Neural crest cell (in vitro differentiated cells): ENCODE measurements at regions not wholly inside any gene's neighbourhood (a gene's known extent, or its start where the extent isn't known, plus 50 kb on each side); places are given as distances from the start of the nearest gene placed in this dataset.
"Not testable (repeated sequence)": the region's sequence is repeated elsewhere in the genome, so short reads cannot be mapped to it uniquely, and the experiment has no call there.

ENCODE experiments used
- DNase-seq: peaks from one replicate; pipeline ENCODE4 v3.0.0; 2021; ENCODE audit warnings: low read depth, mixed read lengths, low spot score
- H3K27ac Mint-ChIP-seq: one replicate; pipeline ENCODE4 v1.8.0; 2021; ENCODE audit warnings: mild to moderate bottlenecking, mixed read lengths; ENCODE audit not compliant: unreplicated experiment
- H3K27me3 Mint-ChIP-seq: 2 replicates; pipeline ENCODE4 v1.8.0; 2021; ENCODE audit warnings: low read depth, mild to moderate bottlenecking, mixed read lengths
- H3K36me3 Mint-ChIP-seq: 2 replicates; pipeline ENCODE4 v1.8.0; 2021; ENCODE audit warnings: low read depth, mild to moderate bottlenecking, mixed read lengths
- H3K4me1 Mint-ChIP-seq: 2 replicates; pipeline ENCODE4 v1.8.0; 2021; ENCODE audit warnings: mixed read lengths
- H3K4me3 Mint-ChIP-seq: one replicate; pipeline ENCODE4 v1.8.0; 2021; ENCODE audit warnings: mild to moderate bottlenecking, mixed read lengths
- H3K9me3 Mint-ChIP-seq: 2 replicates; pipeline ENCODE4 v1.8.0; 2021; ENCODE audit warnings: mixed read lengths
- CTCF ChIP-seq: fragments of 200-600 bp; sonication (generic); conservative IDR thresholded peaks from 2 replicates; pipeline ENCODE4 v1.5.0; 2021; ENCODE audit warnings: antibody characterized with exemption, mild to moderate bottlenecking

- Mint-ChIP-seq H3K27ac (no peak overlapping the region), H3K27me3 (no peaks in the 10 kb centered on the region), H3K9me3 (peaks cover 39% of the 10 kb centered on the region), H3K36me3 (peaks cover 47% of the 10 kb centered on the region), H3K4me1 (no peaks in the 10 kb centered on the region), H3K4me3 (no peak overlapping the region)
- DNase-seq, result no peak
- no peak for TF ChIP-seq CTCF
Measured at GRCh38 chr15:95698951-95699350, 631.5 kb upstream of the NR2F2 start.

GRCh38 chr15:95699578-95699977 lies 630.9 kb upstream of the NR2F2 start:
- no peak for TF ChIP-seq CTCF
- Mint-ChIP-seq H3K4me3 (no peak overlapping the region), H3K36me3 (peaks cover 49% of the 10 kb centered on the region), H3K27ac (no peak overlapping the region), H3K27me3 (no peaks in the 10 kb centered on the region), H3K9me3 (peaks cover 38% of the 10 kb centered on the region), H3K4me1 (no peaks in the 10 kb centered on the region)
- DNase-seq, result no peak

- H3K9me3 Mint-ChIP-seq, result peaks cover 48% of the 10 kb centered on the region
- DNase-seq, H3K4me1 Mint-ChIP-seq, H3K4me3 Mint-ChIP-seq, H3K27ac Mint-ChIP-seq, H3K27me3 Mint-ChIP-seq: not testable (repeated sequence)
- H3K36me3 Mint-ChIP-seq, result peaks cover 53% of the 10 kb centered on the region
Measured at GRCh38 chr15:95700692-95701091, 629.8 kb upstream of the NR2F2 start.

GRCh38 chr15:95701410-95701809 lies 629.1 kb upstream of the NR2F2 start:
- H3K36me3 Mint-ChIP-seq, result peaks cover 55% of the 10 kb centered on the region
- no peak for DNase-seq
- peaks cover 50% of the 10 kb centered on the region for H3K9me3 Mint-ChIP-seq
- H3K27ac Mint-ChIP-seq, result no peak overlapping the region
- peaks cover 10% of the 10 kb centered on the region for H3K4me1 Mint-ChIP-seq
- TF ChIP-seq CTCF, result no peak
- no peaks in the 10 kb centered on the region for H3K27me3 Mint-ChIP-seq
- H3K4me3 Mint-ChIP-seq, result no peak overlapping the region

GRCh38 chr15:95709959-95710695 lies 620.4 kb upstream of the NR2F2 start:
- no peak for DNase-seq
- no peak overlapping the region for H3K4me3 Mint-ChIP-seq
- peaks cover 16% of the 10 kb centered on the region for H3K9me3 Mint-ChIP-seq
- TF ChIP-seq CTCF, result no peak
- peaks cover 9% of the 10 kb centered on the region for H3K36me3 Mint-ChIP-seq
- peaks cover 48% of the 10 kb centered on the region for H3K4me1 Mint-ChIP-seq
- H3K27me3 Mint-ChIP-seq, result no peaks in the 10 kb centered on the region
- H3K27ac Mint-ChIP-seq, result no peak overlapping the region

- Mint-ChIP-seq H3K27ac (no peak overlapping the region), H3K27me3 (no peaks in the 10 kb centered on the region), H3K9me3 (peaks cover 9% of the 10 kb centered on the region), H3K36me3 (no peaks in the 10 kb centered on the region), H3K4me1 (peaks cover 67% of the 10 kb centered on the region), H3K4me3 (no peak overlapping the region)
- no peak for TF ChIP-seq CTCF
- no peak for DNase-seq
Measured at GRCh38 chr15:95712785-95713184, 617.7 kb upstream of the NR2F2 start.
